ENCODE measurements at regions not wholly inside any gene's neighbourhood (a gene's known extent, or its start where the extent isn't known, plus 50 kb on each side); places are given as distances from the start of the nearest gene placed in this dataset.

- H3K27ac ChIP-seq (ENCODE audit: insufficient read length, low read depth, low read length) = no peak overlapping the region
- H3K79me1 ChIP-seq (ENCODE audit: insufficient read depth, low read depth, low read length, poor library complexity, severe bottlenecking) = no peaks in the 10 kb centered on the region
- no peak overlapping the region for H2BK5ac ChIP-seq (ENCODE audit: insufficient read length, low read length)
- Mint-ChIP-seq H3K4me1 (no peaks in the 10 kb centered on the region), H3K36me3 (ENCODE audit: insufficient read depth in 1 of 3, low read depth in 3 of 3) (peaks cover 0 to 33% (median 8%) of the 10 kb centered on the region in 3 experiments; a peak in 3 of 7 replicates), H3K27ac (no peak overlapping the region), H3K27me3 (ENCODE audit: low read depth) (peaks cover 4% of the 10 kb centered on the region; the same call in 1 of the 2 replicates), H3K9me3 (peaks cover 97 to 99% of the 10 kb centered on the region in 2 experiments), H3K4me3 (no peak overlapping the region)
- no peak overlapping the region for H2BK15ac ChIP-seq (ENCODE audit: low read depth, low read length)
- H4K20me1 ChIP-seq (ENCODE audit: control insufficient read depth, insufficient read depth, insufficient read length) = no peaks in the 10 kb centered on the region
- TF ChIP-seq, protein P1, sequence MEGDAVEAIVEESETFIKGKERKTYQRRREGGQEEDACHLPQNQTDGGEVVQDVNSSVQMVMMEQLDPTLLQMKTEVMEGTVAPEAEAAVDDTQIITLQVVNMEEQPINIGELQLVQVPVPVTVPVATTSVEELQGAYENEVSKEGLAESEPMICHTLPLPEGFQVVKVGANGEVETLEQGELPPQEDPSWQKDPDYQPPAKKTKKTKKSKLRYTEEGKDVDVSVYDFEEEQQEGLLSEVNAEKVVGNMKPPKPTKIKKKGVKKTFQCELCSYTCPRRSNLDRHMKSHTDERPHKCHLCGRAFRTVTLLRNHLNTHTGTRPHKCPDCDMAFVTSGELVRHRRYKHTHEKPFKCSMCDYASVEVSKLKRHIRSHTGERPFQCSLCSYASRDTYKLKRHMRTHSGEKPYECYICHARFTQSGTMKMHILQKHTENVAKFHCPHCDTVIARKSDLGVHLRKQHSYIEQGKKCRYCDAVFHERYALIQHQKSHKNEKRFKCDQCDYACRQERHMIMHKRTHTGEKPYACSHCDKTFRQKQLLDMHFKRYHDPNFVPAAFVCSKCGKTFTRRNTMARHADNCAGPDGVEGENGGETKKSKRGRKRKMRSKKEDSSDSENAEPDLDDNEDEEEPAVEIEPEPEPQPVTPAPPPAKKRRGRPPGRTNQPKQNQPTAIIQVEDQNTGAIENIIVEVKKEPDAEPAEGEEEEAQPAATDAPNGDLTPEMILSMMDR (conservative IDR thresholded peaks at IDR 0.05) = no peak
- H3K18ac ChIP-seq (ENCODE audit: insufficient read length, low read depth, low read length) = no peak overlapping the region
- no peak overlapping the region for H4K5ac ChIP-seq (ENCODE audit: insufficient read length, low read depth, low read length)
- no peak overlapping the region for H2AFZ ChIP-seq (ENCODE audit: low read length)
- H3K9me3 ChIP-seq (ENCODE audit: control insufficient read depth, low read depth, low read length) = peaks cover 97% of the 10 kb centered on the region
- H3T11ph ChIP-seq (ENCODE audit: low read length) = no peak overlapping the region
- H3K23me2 ChIP-seq (ENCODE audit: insufficient read length, low read depth, low read length, poor library complexity, severe bottlenecking) = no peaks in the 10 kb centered on the region
- no peak overlapping the region for H3K56ac ChIP-seq (ENCODE audit: insufficient read length, low read depth, low read length)
- H3K9ac ChIP-seq (ENCODE audit: extremely low read depth, insufficient read length, low read length) = no peak overlapping the region
- H3K27me3 ChIP-seq (ENCODE audit: insufficient read depth, low read length) = no peaks in the 10 kb centered on the region
- no peak overlapping the region for H3K23ac ChIP-seq (ENCODE audit: insufficient read length, low read depth, low read length)
- no peak overlapping the region for H4K8ac ChIP-seq (replicated peaks; ENCODE audit: insufficient read length, low read depth, low read length)
- no peak overlapping the region for H2BK20ac ChIP-seq (ENCODE audit: low read depth, low read length, poor library complexity, severe bottlenecking)
- H3K4me1 ChIP-seq (ENCODE audit: insufficient read depth, low read length) = no peaks in the 10 kb centered on the region
- no peak overlapping the region for H2BK12ac ChIP-seq (ENCODE audit: insufficient read length, low read depth, low read length)
- no peak for DNase-seq
- no peak overlapping the region for H3K14ac ChIP-seq (ENCODE audit: insufficient read depth, low read length)
- H3K79me2 ChIP-seq (ENCODE audit: insufficient read depth, low read length) = no peaks in the 10 kb centered on the region
- no peak overlapping the region for H3K4me2 ChIP-seq (ENCODE audit: insufficient read depth, insufficient read length, low read length)
- no CpG with 5 or more reads among the region's 1 CpG for WGBS (ENCODE audit: extremely low coverage, insufficient read length, low lambda C conversion rate)
- no peak overlapping the region for H2BK120ac ChIP-seq (ENCODE audit: low read depth, low read length, poor library complexity, severe bottlenecking)
- no peak overlapping the region for H4K91ac ChIP-seq (ENCODE audit: insufficient read length, low read depth, low read length)
- no peak overlapping the region for H2AK5ac ChIP-seq (ENCODE audit: insufficient read length, low read length)
- H3K4ac ChIP-seq (ENCODE audit: low read depth, low read length) = no peak overlapping the region
Measured at GRCh38 chr16:35562919-35563318, 2103.5 kb downstream of the TP53TG3F start.

All from H9 (cell line).